Caco-2 (cell line): ENCODE measurements at regions not wholly inside any gene's neighbourhood (a gene's known extent, or its start where the extent isn't known, plus 50 kb on each side); places are given as distances from the start of the nearest gene placed in this dataset.

ENCODE experiments used
- BruUV-seq: library from RNA; stranded (reverse); fragments of 400-500 nt; replicated peaks from 2 replicates; lab custom pipeline; 2021; lab: Mats Ljungman, UMichigan
- CTCF ChIA-PET: fragments of 300-600 bp; sonication (Branson Sonifier 250); formaldehyde crosslinking; loops from one replicate; lab custom pipeline; 2022; ENCODE audit warnings: antibody characterized with exemption; lab: Charles Lee
- POLR2A ChIA-PET: fragments of 300-600 bp; sonication (Branson Sonifier 250); formaldehyde crosslinking; loops from one replicate; lab custom pipeline; 2022; ENCODE audit warnings: antibody characterized with exemption; lab: Charles Lee
- DNase-seq, 2 experiments: peaks; one replicate each; pipeline versions ENCODE4 v3.0.0 to v3.0.0-alpha.2; 2020 to 2022
- H3K27me3 ChIP-seq: replicated peaks from 2 replicates; pipeline ENCODE4 v1.6.0; 2011; ENCODE audit warnings: low read length; ENCODE audit not compliant: control insufficient read depth, insufficient read depth
- H3K36me3 ChIP-seq: 2 replicates; pipeline ENCODE4 v1.5.1; 2011; ENCODE audit warnings: low read length; ENCODE audit not compliant: control insufficient read depth, insufficient read depth
- H3K4me1 ChIP-seq: fragments of 250-450 bp; sonication (Bioruptor Pico); 2 replicates; pipeline ENCODE4 v1.5.1; 2020; ENCODE audit warnings: mild to moderate bottlenecking
- H3K4me3 ChIP-seq: 2 replicates; pipeline ENCODE4 v1.5.1; 2011; ENCODE audit warnings: low read depth, mild to moderate bottlenecking, control low read depth, low read length
- H3K9me3 ChIP-seq: fragments of 250-450 bp; sonication (Bioruptor Pico); 2 replicates; pipeline ENCODE4 v1.5.1; 2020; ENCODE audit warnings: mild to moderate bottlenecking, moderate library complexity
- H3K27ac Mint-ChIP-seq: one replicate; pipeline ENCODE4 v1.8.0; 2022; ENCODE audit warnings: mixed read lengths; ENCODE audit not compliant: unreplicated experiment
- H3K27me3 Mint-ChIP-seq: one replicate; pipeline ENCODE4 v1.8.0; 2022; ENCODE audit warnings: mixed read lengths; ENCODE audit not compliant: insufficient read depth, unreplicated experiment
- H3K36me3 Mint-ChIP-seq: one replicate; pipeline ENCODE4 v1.8.0; 2022; ENCODE audit warnings: mild to moderate bottlenecking, mixed read lengths; ENCODE audit not compliant: insufficient read depth, unreplicated experiment
- H3K4me1 Mint-ChIP-seq: one replicate; pipeline ENCODE4 v1.8.0; 2022; ENCODE audit warnings: low read depth, mixed read lengths; ENCODE audit not compliant: unreplicated experiment
- H3K4me3 Mint-ChIP-seq: one replicate; pipeline ENCODE4 v1.8.0; 2022; ENCODE audit warnings: mild to moderate bottlenecking, moderate library complexity, mixed read lengths; ENCODE audit not compliant: unreplicated experiment
- H3K9me3 Mint-ChIP-seq: one replicate; pipeline ENCODE4 v1.8.0; 2022; ENCODE audit warnings: mixed read lengths; ENCODE audit not compliant: unreplicated experiment
- CTCF ChIP-seq, 2 experiments: fragments of 200-600 bp in 1 of 2; IDR thresholded peaks; 1 replicate in 1 of 2; 2 replicates in 1 of 2; pipeline versions ENCODE4 v1.5.1 to v1.8.0; 2011 to 2022; ENCODE audit warnings: antibody characterized with exemption in 1 of 2, control low read depth in 1 of 2, inconsistent platforms in 1 of 2, low read depth in 1 of 2, low read length in 1 of 2, mild to moderate bottlenecking in 1 of 2, moderate library complexity in 1 of 2; ENCODE audit not compliant: insufficient read depth in 1 of 2, severe bottlenecking in 1 of 2, unreplicated experiment in 1 of 2
- intact Hi-C: fragments of 100-400 bp; cut with micrococcal nuclease; formaldehyde crosslinking; loops from one replicate; pipeline ENCODE4 v1.10.0; 2022; ENCODE audit not compliant: unreplicated experiment

DNA sequence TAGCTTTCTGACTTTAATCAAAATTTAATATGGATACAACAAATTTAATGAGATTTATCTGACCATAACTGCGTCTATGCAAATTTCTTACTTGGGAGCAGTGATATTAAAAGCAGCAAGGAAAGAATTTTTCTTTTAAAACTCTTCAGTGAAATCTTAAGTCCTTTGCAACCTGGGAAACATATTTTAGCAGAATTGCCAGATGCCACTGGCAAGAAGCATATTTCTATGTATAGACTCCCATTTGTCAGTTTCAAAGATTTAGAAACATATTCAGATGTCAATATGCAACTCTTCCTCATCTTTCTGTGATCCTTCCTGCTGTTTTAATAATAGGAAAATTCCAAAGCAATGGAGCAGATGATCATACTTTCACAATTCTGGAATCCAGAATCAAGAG is 911.3 kb downstream of the LUZP2 start:
- Histone ChIP-seq H3K9me3 (no peaks in the 10 kb centered on the region), H3K27me3 (no peaks in the 10 kb centered on the region), H3K4me3 (no peak overlapping the region), H3K4me1 (no peaks in the 10 kb centered on the region), H3K36me3 (no peaks in the 10 kb centered on the region)
- no peaks in the 10 kb centered on the region for H3K27me3 Mint-ChIP-seq
- H3K4me3 Mint-ChIP-seq: no peak overlapping the region
- H3K27ac Mint-ChIP-seq: no peak overlapping the region
- ChIA-PET POLR2A (no interaction called here), CTCF (no interaction called here)
- H3K9me3 Mint-ChIP-seq: no peaks in the 10 kb centered on the region
- H3K36me3 Mint-ChIP-seq: no peaks in the 10 kb centered on the region
- DNase-seq: no peak
- no peaks in the 10 kb centered on the region for H3K4me1 Mint-ChIP-seq
- intact Hi-C loops: no loop called here
- BruUV-seq: no TSS peak
- no peak for TF ChIP-seq CTCF (IDR thresholded peaks at IDR 0.05; ENCODE audit: insufficient read depth in 1 of 2, low read depth in 1 of 2, low read length in 1 of 2, severe bottlenecking in 1 of 2, unreplicated experiment in 1 of 2)

DNA sequence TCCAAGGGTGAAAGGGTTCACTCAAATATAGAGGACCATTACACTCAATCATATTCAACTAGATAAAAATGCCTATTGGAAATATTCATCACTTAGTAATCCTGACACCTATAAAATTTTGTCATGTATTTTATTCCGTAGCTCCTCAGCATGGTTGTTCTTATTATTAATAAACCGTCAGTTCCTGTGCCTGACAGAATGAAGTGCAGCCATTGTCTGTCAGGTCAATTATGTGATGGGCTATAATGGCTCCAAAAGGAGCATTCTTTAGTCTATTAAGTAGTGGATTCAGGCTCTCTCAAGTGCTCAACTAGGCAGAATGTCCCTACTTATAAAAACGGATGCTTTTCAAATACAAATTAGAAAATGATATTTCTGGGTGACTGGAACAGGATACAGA is 916.1 kb upstream of the ANO3 start:
- Histone ChIP-seq H3K27me3 (no peaks in the 10 kb centered on the region), H3K9me3 (no peaks in the 10 kb centered on the region), H3K4me3 (no peak overlapping the region), H3K36me3 (no peaks in the 10 kb centered on the region), H3K4me1 (no peaks in the 10 kb centered on the region)
- no peak overlapping the region for H3K4me3 Mint-ChIP-seq
- no peaks in the 10 kb centered on the region for H3K9me3 Mint-ChIP-seq
- ChIA-PET CTCF (no interaction called here), POLR2A (no interaction called here)
- no peak for DNase-seq
- no peaks in the 10 kb centered on the region for H3K36me3 Mint-ChIP-seq
- no peaks in the 10 kb centered on the region for H3K27me3 Mint-ChIP-seq
- BruUV-seq: no TSS peak
- H3K4me1 Mint-ChIP-seq: no peaks in the 10 kb centered on the region
- no peak for TF ChIP-seq CTCF (IDR thresholded peaks at IDR 0.05; ENCODE audit: insufficient read depth in 1 of 2, low read depth in 1 of 2, low read length in 1 of 2, severe bottlenecking in 1 of 2, unreplicated experiment in 1 of 2)
- intact Hi-C loops: no loop called here
- no peak overlapping the region for H3K27ac Mint-ChIP-seq

DNA sequence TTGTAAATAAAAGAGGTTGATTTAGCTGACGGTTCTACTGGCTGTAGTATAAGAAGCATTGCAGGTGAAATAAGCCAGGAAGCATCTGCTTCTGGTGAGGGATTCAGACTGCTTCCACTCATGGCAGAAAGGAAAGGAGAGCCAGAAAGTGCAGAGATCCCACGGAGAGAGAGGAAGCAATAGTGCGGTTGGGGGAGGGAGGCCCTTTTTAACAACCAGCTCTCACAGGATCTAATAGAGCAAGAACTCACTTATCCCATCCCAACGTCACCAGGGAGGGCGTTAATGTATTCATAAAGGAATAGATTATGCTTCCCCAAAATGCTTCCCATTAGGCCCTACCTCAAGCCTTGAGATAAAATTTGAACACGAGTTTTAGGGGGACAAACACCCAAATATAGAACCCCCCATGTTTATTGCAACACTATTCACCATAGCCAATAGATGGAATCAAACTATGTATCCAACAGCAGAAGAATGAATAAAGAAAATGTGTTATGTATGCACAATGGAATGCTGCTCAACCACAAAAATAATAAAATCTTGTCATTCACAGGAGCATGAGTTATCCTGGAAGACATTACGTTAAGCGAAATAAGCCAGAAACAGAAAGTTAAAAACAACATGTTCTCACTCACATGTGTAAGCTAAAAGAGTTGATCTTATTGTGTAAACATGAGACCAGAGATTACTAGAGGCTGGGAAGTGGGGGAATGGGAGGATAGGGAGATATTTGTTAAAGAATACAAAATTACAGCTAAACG is 908.3 kb upstream of the ANO3 start:
- intact Hi-C loops: no loop called here
- ChIA-PET CTCF (no interaction called here), POLR2A (no interaction called here)
- Histone ChIP-seq H3K4me1 (no peaks in the 10 kb centered on the region), H3K36me3 (no peaks in the 10 kb centered on the region), H3K4me3 (no peak overlapping the region), H3K27me3 (no peaks in the 10 kb centered on the region), H3K9me3 (no peaks in the 10 kb centered on the region)
- Mint-ChIP-seq H3K36me3 (no peaks in the 10 kb centered on the region), H3K4me1 (no peaks in the 10 kb centered on the region), H3K9me3 (no peaks in the 10 kb centered on the region), H3K27ac (no peak overlapping the region), H3K27me3 (no peaks in the 10 kb centered on the region), H3K4me3 (no peak overlapping the region)
- no peak for DNase-seq
- TF ChIP-seq CTCF (IDR thresholded peaks at IDR 0.05; ENCODE audit: insufficient read depth in 1 of 2, low read depth in 1 of 2, low read length in 1 of 2, severe bottlenecking in 1 of 2, unreplicated experiment in 1 of 2): no peak
- no TSS peak for BruUV-seq
